ENCODE measurements at regions not wholly inside any gene's neighbourhood (a gene's known extent, or its start where the extent isn't known, plus 50 kb on each side); places are given as distances from the start of the nearest gene placed in this dataset.
"Not testable (repeated sequence)": the region's sequence is repeated elsewhere in the genome, so short reads cannot be mapped to it uniquely, and the experiment has no call there.

DNA sequence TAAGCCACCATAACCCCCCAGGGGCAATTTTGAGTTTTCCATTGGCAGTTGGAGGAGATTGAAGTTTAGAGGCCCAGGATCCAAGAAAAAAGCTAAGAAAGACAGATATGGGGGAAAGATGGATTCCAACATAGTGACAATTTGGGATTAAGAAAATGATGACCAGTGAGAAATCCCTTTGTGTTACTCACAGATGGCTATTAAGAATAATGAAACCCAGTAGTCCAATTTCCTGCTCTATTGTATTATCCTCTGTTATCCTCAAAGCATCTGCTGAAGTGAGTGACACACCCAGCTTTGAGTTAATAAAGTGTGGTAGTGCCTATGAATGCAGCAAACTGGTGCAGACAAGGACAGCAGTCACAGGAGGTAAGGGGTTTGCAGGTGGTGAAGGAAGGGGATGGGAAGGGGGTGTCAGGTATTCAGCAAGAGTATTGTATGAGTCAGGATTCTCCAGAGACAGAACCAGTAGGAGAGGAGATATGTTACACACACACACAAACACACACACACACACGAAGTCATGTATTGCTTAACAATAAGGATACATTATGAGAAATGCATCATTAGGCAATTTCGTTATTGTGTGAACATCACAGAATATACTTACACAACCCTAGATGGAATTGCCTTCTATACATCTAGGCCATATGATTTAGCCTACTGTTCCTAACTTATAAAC is 112.4 kb upstream of the VANGL1 start:
- DNase-seq (ENCODE audit: low read depth), result no peak
- no peak for TF ChIP-seq CTCF (conservative IDR thresholded peaks at IDR 0.05; ENCODE audit: low read depth, low read length)
- no peak overlapping the region for H3K4me3 ChIP-seq (ENCODE audit: low read depth, low read length)

DNA sequence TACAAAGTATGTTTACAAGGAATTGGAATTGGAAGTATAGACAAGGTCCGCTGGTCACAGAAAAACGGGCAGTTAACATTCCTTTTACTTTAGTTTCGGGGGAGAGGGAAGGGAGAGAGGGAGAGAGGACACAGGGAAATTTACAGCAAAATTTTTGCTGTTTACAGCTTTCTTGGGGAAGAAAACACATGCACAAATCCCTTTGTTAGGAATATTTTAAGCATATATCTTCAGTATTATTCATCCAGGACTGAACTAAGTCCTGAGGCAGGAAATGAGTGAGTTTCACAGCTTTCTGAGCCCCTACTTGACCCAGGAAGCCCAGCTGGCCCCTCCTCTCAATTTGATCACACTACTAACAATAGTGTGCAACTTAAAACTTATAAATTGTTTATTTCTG is 113.4 kb upstream of the VANGL1 start:
- DNase-seq (ENCODE audit: low read depth); H3K4me3 ChIP-seq (ENCODE audit: low read depth, low read length): not testable (repeated sequence)

DNA sequence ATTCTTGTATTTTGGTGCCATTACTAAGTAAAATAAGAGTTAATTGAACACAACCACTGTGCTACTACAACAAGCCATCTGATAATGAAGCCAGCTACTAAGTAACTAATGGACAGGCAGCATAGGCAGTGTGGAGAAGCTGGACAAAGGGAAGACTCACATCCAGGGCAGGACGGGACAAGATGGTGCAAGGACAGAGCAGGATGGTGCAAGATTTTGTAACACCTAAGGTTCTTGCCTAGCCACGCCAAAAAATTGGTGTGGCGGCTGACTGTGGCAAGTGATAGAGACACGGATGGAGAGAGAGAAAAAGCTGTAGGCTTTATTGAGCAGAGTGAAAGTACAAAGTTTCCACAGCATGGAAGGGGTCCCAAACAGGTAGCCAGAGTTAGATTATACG is 114.0 kb upstream of the VANGL1 start:
- no peak for TF ChIP-seq CTCF (conservative IDR thresholded peaks at IDR 0.05; ENCODE audit: low read depth, low read length)
- H3K4me3 ChIP-seq (ENCODE audit: low read depth, low read length), result no peak overlapping the region
- no peak for DNase-seq (ENCODE audit: low read depth)

DNA sequence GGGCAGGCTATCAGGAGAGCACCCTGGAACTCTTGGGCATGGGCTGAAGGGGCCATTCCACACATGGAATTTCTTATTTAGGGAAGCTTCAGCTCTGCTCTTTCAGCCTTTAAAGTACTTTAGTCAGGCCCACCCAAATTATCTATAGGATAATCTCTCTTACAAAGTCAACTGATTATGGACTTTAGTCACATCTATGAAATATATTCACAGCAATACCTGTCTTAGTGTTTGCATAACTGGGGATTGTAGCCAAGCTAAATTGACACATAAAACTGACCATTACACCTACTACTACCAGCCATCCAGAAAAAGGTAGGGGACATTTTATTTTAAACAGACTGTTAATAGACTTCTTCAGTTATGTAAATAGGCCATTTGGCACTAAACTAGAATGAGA is 114.9 kb upstream of the VANGL1 start:
- H3K4me3 ChIP-seq (ENCODE audit: low read depth, low read length), result no peak overlapping the region
- no peak for DNase-seq (ENCODE audit: low read depth)
- no peak for TF ChIP-seq CTCF (conservative IDR thresholded peaks at IDR 0.05; ENCODE audit: low read depth, low read length)

- no peak for DNase-seq (ENCODE audit: low read depth)
- TF ChIP-seq CTCF (conservative IDR thresholded peaks at IDR 0.05; ENCODE audit: low read depth, low read length), result no peak
- H3K4me3 ChIP-seq (ENCODE audit: low read depth, low read length), result no peak overlapping the region
Measured at GRCh38 chr1:115524236-115524635, 117.5 kb upstream of the VANGL1 start.

GRCh38 chr1:115522386-115522785 is 119.4 kb upstream of the VANGL1 start:
- TF ChIP-seq CTCF (conservative IDR thresholded peaks at IDR 0.05; ENCODE audit: low read depth, low read length), result no peak
- no peak for DNase-seq (ENCODE audit: low read depth)
- H3K4me3 ChIP-seq (ENCODE audit: low read depth, low read length), result no peak overlapping the region

GRCh38 chr1:115515270-115515669 is 126.5 kb upstream of the VANGL1 start:
- DNase-seq (ENCODE audit: low read depth), result no peak
- H3K4me3 ChIP-seq (ENCODE audit: low read depth, low read length), result no peak overlapping the region
- no peak for TF ChIP-seq CTCF (conservative IDR thresholded peaks at IDR 0.05; ENCODE audit: low read depth, low read length)

DNA sequence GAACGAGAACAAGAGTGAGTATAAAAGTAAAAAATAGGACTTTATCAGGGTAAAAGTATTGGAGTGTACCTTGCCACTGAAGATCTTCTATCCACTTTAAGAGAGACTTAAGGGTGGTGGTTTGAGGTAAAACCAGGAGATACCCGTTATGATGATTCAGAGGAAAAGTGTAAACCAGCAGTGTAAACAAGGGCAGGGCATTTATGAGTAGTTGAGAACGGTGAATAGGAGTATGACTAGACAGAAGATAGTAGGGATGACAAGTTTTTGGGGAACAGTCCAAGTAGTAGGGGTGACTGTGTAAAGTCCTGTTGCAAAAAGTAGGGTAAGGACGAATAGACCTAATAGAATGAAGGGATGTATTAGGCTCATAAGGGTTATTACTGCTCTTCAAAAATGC is 131.5 kb upstream of the VANGL1 start:
- not testable (repeated sequence) for DNase-seq (ENCODE audit: low read depth); H3K4me3 ChIP-seq (ENCODE audit: low read depth, low read length)
